H1 (cell line): ENCODE measurements at regions not wholly inside any gene's neighbourhood (a gene's known extent, or its start where the extent isn't known, plus 50 kb on each side); places are given as distances from the start of the nearest gene placed in this dataset.

Source experiments
- CTCF ChIA-PET: fragments of 300-600 bp; sonication (Branson Sonifier 250); formaldehyde crosslinking; loops from one replicate; lab custom pipeline; 2021; ENCODE audit not compliant: partially characterized antibody; lab: Charles Lee
- POLR2A ChIA-PET: fragments of 300-600 bp; sonication (Branson Sonifier 250); formaldehyde crosslinking; loops from one replicate; lab custom pipeline; 2021; ENCODE audit warnings: inconsistent platforms; ENCODE audit not compliant: partially characterized antibody; lab: Charles Lee
- DNase-seq, 2 experiments: peaks; one replicate each; pipeline versions ENCODE4 v3.0.0 to v3.0.0-alpha.2; 2010 to 2022; ENCODE audit warnings: low spot score in 2 of 2, low read depth in 1 of 2, mixed read lengths in 1 of 2
- FAIRE-seq: peaks from 2 replicates; lab custom pipeline; 2011; peaks lifted over from hg19 to GRCh38; lab: Jason Lieb, UNC
- H2AFZ ChIP-seq: 2 replicates; pipeline ENCODE4 v1.8.1; 2012; ENCODE audit warnings: low read length, inconsistent platforms
- H2AK5ac ChIP-seq: 2 replicates; pipeline ENCODE4 v1.6.1; 2013; ENCODE audit warnings: low read depth, low read length
- H2BK120ac ChIP-seq: replicated peaks from 2 replicates; pipeline ENCODE3; 2013; ENCODE audit warnings: low read depth, low read length, inconsistent platforms
- H2BK12ac ChIP-seq: 2 replicates; pipeline ENCODE4 v1.6.1; 2013; ENCODE audit warnings: low read depth, low read length
- H2BK15ac ChIP-seq: 2 replicates; pipeline ENCODE4 v1.6.1; 2013; ENCODE audit warnings: low read length
- H2BK20ac ChIP-seq: 2 replicates; pipeline ENCODE4 v1.6.1; 2013; ENCODE audit warnings: low read length
- H2BK5ac ChIP-seq: 2 replicates; pipeline ENCODE4 v1.6.1; 2013; ENCODE audit warnings: low read depth, low read length
- H3K14ac ChIP-seq: 2 replicates; pipeline ENCODE4 v1.6.1; 2013; ENCODE audit warnings: inconsistent platforms; ENCODE audit not compliant: insufficient read length
- H3K18ac ChIP-seq: 2 replicates; pipeline ENCODE4 v1.6.1; 2013; ENCODE audit warnings: low read length; ENCODE audit errors: extremely low read depth
- H3K23ac ChIP-seq: 2 replicates; pipeline ENCODE4 v1.6.1; 2013; ENCODE audit warnings: inconsistent platforms; ENCODE audit not compliant: insufficient read length
- H3K23me2 ChIP-seq: 2 replicates; pipeline ENCODE4 v1.6.1; 2013; ENCODE audit warnings: low read depth, low read length
- H3K27ac ChIP-seq: 2 replicates; pipeline ENCODE4 v1.6.1; 2011; ENCODE audit warnings: low read depth, low read length, inconsistent platforms
- H3K27me3 ChIP-seq, 4 experiments: replicated peaks in 1 of 4; 1 replicate in 1 of 4; 2 replicates in 3 of 4; pipeline versions ENCODE4 v1.6.1 to v1.8.1; 2011 to 2013; ENCODE audit warnings: low read length in 3 of 4, mild to moderate bottlenecking in 3 of 4, inconsistent platforms in 2 of 4, mixed read lengths in 2 of 4, moderate library complexity in 1 of 4; ENCODE audit not compliant: control insufficient read depth in 3 of 4, insufficient read depth in 3 of 4; ENCODE audit errors: extremely low read depth in 1 of 4
- H3K36me3 ChIP-seq, 4 experiments: 2 replicates each; pipeline versions ENCODE4 v1.6.1 to v1.8.1; 2011 to 2013; ENCODE audit warnings: mild to moderate bottlenecking in 4 of 4, low read length in 3 of 4, moderate library complexity in 2 of 4, control low read depth in 1 of 4, inconsistent platforms in 1 of 4; ENCODE audit not compliant: insufficient read depth in 4 of 4, control insufficient read depth in 2 of 4
- H3K4ac ChIP-seq: replicated peaks from 2 replicates; pipeline ENCODE3; 2013; ENCODE audit warnings: low read length, low read depth, mixed read lengths, inconsistent platforms; ENCODE audit not compliant: insufficient read length
- H3K4me1 ChIP-seq, 4 experiments: replicated peaks in 1 of 4; 1 replicate in 1 of 4; 2 replicates in 3 of 4; pipeline versions ENCODE4 v1.6.1 to v1.8.1; 2011 to 2013; ENCODE audit warnings: low read length in 3 of 4, inconsistent platforms in 2 of 4, mixed read lengths in 1 of 4; ENCODE audit not compliant: insufficient read depth in 4 of 4, control insufficient read depth in 3 of 4
- H3K4me2 ChIP-seq, 2 experiments: 2 replicates each; pipeline versions ENCODE4 v1.6.1 to v1.8.1; 2011 to 2013; ENCODE audit warnings: low read depth in 2 of 2, low read length in 2 of 2, control low read depth in 1 of 2, inconsistent platforms in 1 of 2, mild to moderate bottlenecking in 1 of 2; ENCODE audit not compliant: insufficient read depth in 1 of 2
- H3K4me3 ChIP-seq, 4 experiments: fragments of 200-600, 300-600 bp in 1 of 4; sonication (generic), shearing (Covaris generic), sonication (Bioruptor Twin) in 1 of 4; 2 replicates each; pipeline versions ENCODE4 v1.5.1 to v1.8.1; 2011 to 2016; ENCODE audit warnings: low read length in 4 of 4, low read depth in 3 of 4, control low read depth in 2 of 4, inconsistent platforms in 2 of 4, mild to moderate bottlenecking in 2 of 4, mixed read lengths in 1 of 4, moderate library complexity in 1 of 4; ENCODE audit not compliant: insufficient read depth in 2 of 4; ENCODE audit errors: extremely low read depth in 1 of 4
- H3K56ac ChIP-seq: replicated peaks from 2 replicates; pipeline ENCODE3; 2013; ENCODE audit warnings: low read depth, mild to moderate bottlenecking, mixed read lengths, low read length, inconsistent platforms; ENCODE audit not compliant: insufficient read length
- H3K79me1 ChIP-seq: 2 replicates; pipeline ENCODE4 v1.6.1; 2013; ENCODE audit warnings: low read depth, low read length, control low read depth
- H3K79me2 ChIP-seq, 2 experiments: 2 replicates each; pipeline versions ENCODE4 v1.6.1 to v1.8.1; 2012 to 2013; ENCODE audit warnings: low read length in 2 of 2, mild to moderate bottlenecking in 2 of 2, inconsistent platforms in 1 of 2; ENCODE audit not compliant: insufficient read depth in 2 of 2, control insufficient read depth in 1 of 2
- H3K9ac ChIP-seq, 4 experiments: replicated peaks in 1 of 4; 1 replicate in 1 of 4; 2 replicates in 3 of 4; pipeline versions ENCODE4 v1.6.1 to v1.8.1; 2011 to 2013; ENCODE audit warnings: low read depth in 3 of 4, low read length in 3 of 4, control low read depth in 2 of 4, mild to moderate bottlenecking in 2 of 4, moderate library complexity in 2 of 4, inconsistent platforms in 1 of 4; ENCODE audit errors: extremely low read depth in 1 of 4
- H3K9me3 ChIP-seq, 2 experiments: 2 replicates each; pipeline versions ENCODE4 v1.6.1 to v1.8.1; 2012 to 2013; ENCODE audit warnings: mild to moderate bottlenecking in 2 of 2, moderate library complexity in 2 of 2, control low read depth in 1 of 2, inconsistent platforms in 1 of 2, low read depth in 1 of 2, low read length in 1 of 2, mixed read lengths in 1 of 2; ENCODE audit not compliant: insufficient read depth in 2 of 2
- H4K20me1 ChIP-seq, 2 experiments: replicated peaks in 1 of 2; 2 replicates each; pipeline versions ENCODE3 to v1.8.1; 2011 to 2013; ENCODE audit warnings: inconsistent platforms in 2 of 2, low read length in 2 of 2, mild to moderate bottlenecking in 1 of 2; ENCODE audit not compliant: insufficient read depth in 2 of 2, control insufficient read depth in 1 of 2
- H4K5ac ChIP-seq: 2 replicates; pipeline ENCODE4 v1.6.1; 2013; ENCODE audit warnings: low read length, low read depth, mixed read lengths, inconsistent platforms; ENCODE audit not compliant: insufficient read length
- H4K8ac ChIP-seq: 2 replicates; pipeline ENCODE4 v1.8.0; 2013; ENCODE audit warnings: mild to moderate bottlenecking, moderate library complexity, low read length, inconsistent platforms; ENCODE audit not compliant: insufficient read depth; ENCODE audit errors: extremely low read depth
- H4K91ac ChIP-seq: replicated peaks from 2 replicates; pipeline ENCODE3; 2013; ENCODE audit warnings: low read length, mixed read lengths, inconsistent platforms; ENCODE audit not compliant: insufficient read length
- GABPA ChIP-seq: IDR thresholded peaks from 2 replicates; pipeline ENCODE4 v1.6.1; 2011; ENCODE audit warnings: mild to moderate bottlenecking, low read length, moderate library complexity, borderline replicate concordance; ENCODE audit not compliant: insufficient read depth
- HDAC2 ChIP-seq, 2 experiments: fragments of 300-600 bp in 1 of 2; sonication (generic) in 1 of 2; IDR thresholded peaks; 2 replicates each; pipeline ENCODE4 v1.6.1; 2011 to 2012; ENCODE audit warnings: low read depth in 2 of 2, low read length in 2 of 2, mild to moderate bottlenecking in 2 of 2, moderate library complexity in 2 of 2, borderline replicate concordance in 1 of 2, inconsistent platforms in 1 of 2
- JUND ChIP-seq: IDR thresholded peaks from 2 replicates; pipeline ENCODE4 v1.6.1; 2011; ENCODE audit warnings: mild to moderate bottlenecking, improper control_type of control experiment, low read length
- KDM1A ChIP-seq: fragments of 200-600, 300-600 bp; sonication (generic); IDR thresholded peaks from 2 replicates; pipeline ENCODE4 v1.7.1; 2016; ENCODE audit warnings: mild to moderate bottlenecking, low read length, borderline replicate concordance
- POLR2AphosphoS5 ChIP-seq: IDR thresholded peaks from 2 replicates; pipeline ENCODE4 v1.6.1; 2011; ENCODE audit warnings: low read depth, low read length
- SIX5 ChIP-seq: IDR thresholded peaks from 2 replicates; pipeline ENCODE4 v1.6.1; 2011; ENCODE audit warnings: mild to moderate bottlenecking, low read depth, low read length
- WGBS, 2 experiments: shearing (Covaris generic) in 1 of 2; methylation state at CpG; one replicate each; pipeline versions ENCODE4 v1.1.6 to v1.1.7; 2013 to 2015; ENCODE audit warnings: low lambda C conversion rate in 2 of 2, mixed read lengths in 2 of 2, inconsistent platforms in 1 of 2, low coverage in 1 of 2, missing lambda C conversion rate in 1 of 2; ENCODE audit not compliant: insufficient replicate concordance in 2 of 2, insufficient coverage in 1 of 2, insufficient read length in 1 of 2; ENCODE audit errors: extremely low coverage in 1 of 2, missing lambda C conversion rate in 1 of 2; 5-methylcytosine and 5-hydroxymethylcytosine counted together
- TF ChIP-seq, protein P1 (sequence below), 3 experiments: IDR thresholded peaks; 1 replicate in 2 of 3; 2 replicates in 1 of 3; pipeline versions ENCODE4 v1.5.1 to v1.6.1; 2011; ENCODE audit warnings: low read length in 3 of 3, mild to moderate bottlenecking in 3 of 3, inconsistent platforms in 2 of 3, low read depth in 1 of 3, moderate library complexity in 1 of 3; ENCODE audit not compliant: insufficient read depth in 1 of 3; ENCODE audit errors: control extremely low read depth in 1 of 3
- TF ChIP-seq, protein P2 (sequence below): IDR thresholded peaks from 2 replicates; pipeline ENCODE4 v1.6.1; 2011; ENCODE audit warnings: low read depth, mild to moderate bottlenecking, low read length; ENCODE audit not compliant: insufficient read depth

DNA sequence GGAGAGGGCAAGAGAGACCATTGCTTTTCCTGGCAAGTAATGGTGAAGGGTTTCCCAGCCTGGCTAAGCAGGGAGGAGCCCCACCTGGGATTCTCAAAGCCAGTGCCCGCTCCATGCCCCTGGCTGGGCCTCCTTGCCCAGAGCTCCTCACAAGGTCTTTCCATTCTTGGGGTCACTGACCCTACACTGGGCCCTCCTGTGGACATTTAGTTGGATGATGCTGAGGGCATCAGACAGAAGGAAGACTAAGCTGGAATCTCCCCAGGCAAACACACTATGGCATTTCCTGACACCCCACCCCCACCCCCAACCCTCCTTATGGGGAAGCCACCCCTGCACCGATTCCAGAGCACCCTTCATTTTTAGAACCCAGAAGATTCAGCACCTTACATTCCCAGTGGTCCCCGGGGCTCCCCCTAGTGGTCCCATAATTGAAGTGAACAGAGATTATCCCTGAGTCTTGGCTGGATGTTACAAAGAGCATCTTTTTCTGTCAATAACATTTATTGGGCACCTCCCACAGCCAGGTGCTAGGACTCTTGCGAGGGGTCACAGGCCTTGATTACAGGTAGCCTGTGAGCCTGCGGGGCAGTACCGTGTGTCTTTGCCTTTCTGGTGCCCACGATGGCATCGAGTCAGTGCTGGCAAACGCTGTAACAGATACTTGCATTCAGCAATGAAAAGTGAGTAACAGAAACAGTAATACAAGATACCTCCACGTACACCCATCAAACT lies 548.5 kb downstream of the BUD13 start:
- CTCF ChIA-PET, result interaction anchor here (0.6 to 16.0 kb wide), 36 partner anchors 8 to 622 kb away, joined by 3 to 162 read pairs (median 3); no protein-coding TSS in a partner anchor
- no peak overlapping the region for H3K4ac ChIP-seq
- no peak overlapping the region for H3K18ac ChIP-seq
- H3K79me1 ChIP-seq, result no peaks in the 10 kb centered on the region
- H2BK120ac ChIP-seq, result no peak overlapping the region
- H3K56ac ChIP-seq, result no peak overlapping the region
- no peak overlapping the region for H3K14ac ChIP-seq
- no peaks in the 10 kb centered on the region for H3K9me3 ChIP-seq
- WGBS, 2 experiments, result 70% methylated on average over 10 of the region's 10 CpGs; no CpG with 5 or more reads in 1 of the 2 experiments
- FAIRE-seq (peak; percentile 24), DNase-seq (peak in 1 of 2 experiments; percentile 81)
- no peaks in the 10 kb centered on the region for H3K36me3 ChIP-seq
- H2BK12ac ChIP-seq, result no peak overlapping the region
- no peaks in the 10 kb centered on the region for H3K79me2 ChIP-seq
- no peak overlapping the region for H4K5ac ChIP-seq
- POLR2A ChIA-PET, result interaction anchor here (1.7 kb wide), 1 partner anchor 9 kb away, joined by 5 read pairs; no protein-coding TSS in a partner anchor
- H2BK15ac ChIP-seq, result no peak overlapping the region; the same call in 1 of the 2 replicates
- H2BK20ac ChIP-seq, result no peak overlapping the region
- H2BK5ac ChIP-seq, result no peak overlapping the region
- H3K27me3 ChIP-seq, result no peaks in the 10 kb centered on the region; a peak in 1 of 7 replicates
- H2AFZ ChIP-seq, result no peak overlapping the region
- H4K91ac ChIP-seq, result no peak overlapping the region
- H3K4me1 ChIP-seq, result peaks cover 5 to 11% (median 7%) of the 10 kb centered on the region in 4 experiments; a peak in 5 of 7 replicates
- H3K27ac ChIP-seq, result no peak overlapping the region
- H3K4me3 ChIP-seq, result no peak overlapping the region
- no peak overlapping the region for H3K9ac ChIP-seq
- H4K20me1 ChIP-seq, result peaks cover 0 to 8% of the 10 kb centered on the region in 2 experiments
- no peak overlapping the region; a peak in 1 of 4 replicates for H3K4me2 ChIP-seq
- H4K8ac ChIP-seq, result no peak overlapping the region
- no peaks in the 10 kb centered on the region for H3K23me2 ChIP-seq
- H3K23ac ChIP-seq, result no peak overlapping the region
- 0 out of 2 replicates have a peak overlapping the region, but pooled peaks have one; percentile 65 for H2AK5ac ChIP-seq
- TF ChIP-seq GABPA (no peak), HDAC2 (IDR thresholded peaks at IDR 0.05; ENCODE audit: borderline replicate concordance in 1 of 2, low read depth in 2 of 2, low read length in 2 of 2) (no peak), KDM1A (no peak), SIX5 (no peak), JUND (no peak), POLR2AphosphoS5 (no peak)
- TF ChIP-seq, protein P1, sequence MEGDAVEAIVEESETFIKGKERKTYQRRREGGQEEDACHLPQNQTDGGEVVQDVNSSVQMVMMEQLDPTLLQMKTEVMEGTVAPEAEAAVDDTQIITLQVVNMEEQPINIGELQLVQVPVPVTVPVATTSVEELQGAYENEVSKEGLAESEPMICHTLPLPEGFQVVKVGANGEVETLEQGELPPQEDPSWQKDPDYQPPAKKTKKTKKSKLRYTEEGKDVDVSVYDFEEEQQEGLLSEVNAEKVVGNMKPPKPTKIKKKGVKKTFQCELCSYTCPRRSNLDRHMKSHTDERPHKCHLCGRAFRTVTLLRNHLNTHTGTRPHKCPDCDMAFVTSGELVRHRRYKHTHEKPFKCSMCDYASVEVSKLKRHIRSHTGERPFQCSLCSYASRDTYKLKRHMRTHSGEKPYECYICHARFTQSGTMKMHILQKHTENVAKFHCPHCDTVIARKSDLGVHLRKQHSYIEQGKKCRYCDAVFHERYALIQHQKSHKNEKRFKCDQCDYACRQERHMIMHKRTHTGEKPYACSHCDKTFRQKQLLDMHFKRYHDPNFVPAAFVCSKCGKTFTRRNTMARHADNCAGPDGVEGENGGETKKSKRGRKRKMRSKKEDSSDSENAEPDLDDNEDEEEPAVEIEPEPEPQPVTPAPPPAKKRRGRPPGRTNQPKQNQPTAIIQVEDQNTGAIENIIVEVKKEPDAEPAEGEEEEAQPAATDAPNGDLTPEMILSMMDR (IDR thresholded peaks at IDR 0.05; ENCODE audit: control extremely low read depth in 1 of 3, insufficient read depth in 1 of 3, low read depth in 1 of 3, low read length in 3 of 3), result peak; percentile 43 to 72 (median 66)
- TF ChIP-seq, protein P2, sequence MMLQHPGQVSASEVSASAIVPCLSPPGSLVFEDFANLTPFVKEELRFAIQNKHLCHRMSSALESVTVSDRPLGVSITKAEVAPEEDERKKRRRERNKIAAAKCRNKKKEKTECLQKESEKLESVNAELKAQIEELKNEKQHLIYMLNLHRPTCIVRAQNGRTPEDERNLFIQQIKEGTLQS, result no peak
